ENCODE measurements at regions not wholly inside any gene's neighbourhood (a gene's known extent, or its start where the extent isn't known, plus 50 kb on each side); places are given as distances from the start of the nearest gene placed in this dataset.

- H3K4me2 ChIP-seq (ENCODE audit: low read depth, low read length) = no peak overlapping the region
- H3K56ac ChIP-seq (ENCODE audit: extremely low read depth, insufficient read depth, low read length) = no peak overlapping the region
- no peak for DNase-seq
- H4K20me1 ChIP-seq (ENCODE audit: insufficient read depth, low read length) = no peaks in the 10 kb centered on the region
- no peak overlapping the region for H3K14ac ChIP-seq (replicated peaks; ENCODE audit: low read depth, low read length)
- no peak overlapping the region for H2AFZ ChIP-seq (replicated peaks; ENCODE audit: low read length, poor library complexity)
- 20% methylated on average over 1 of the region's 3 CpGs; no CpG with 5 or more reads in 1 of the 2 experiments for WGBS, 2 experiments (ENCODE audit: extremely low coverage in 2 of 2, insufficient read length in 1 of 2)
- dilution Hi-C loops (cut with HindIII; ENCODE audit: low sequenced_read_pairs, unreplicated experiment) = no loop called here
- H2BK120ac ChIP-seq (ENCODE audit: low read depth, low read length) = no peak overlapping the region
- no peak overlapping the region for H2BK20ac ChIP-seq (ENCODE audit: low read depth, low read length)
- no peaks in the 10 kb centered on the region for H3K4me1 ChIP-seq (ENCODE audit: control insufficient read depth, insufficient read depth, low read length)
- no peak overlapping the region for H3K27ac ChIP-seq (ENCODE audit: insufficient read depth, low read length)
- H3K4ac ChIP-seq (ENCODE audit: low read depth, low read length) = no peak overlapping the region
- no peak overlapping the region for H3K23ac ChIP-seq (ENCODE audit: low read depth, low read length)
- no peak overlapping the region for H4K8ac ChIP-seq (ENCODE audit: low read depth in 2 of 2, low read length in 2 of 2)
- H3K9me1 ChIP-seq (ENCODE audit: insufficient read depth, low read length) = no peaks in the 10 kb centered on the region
- no peaks in the 10 kb centered on the region for H3K9me3 ChIP-seq (ENCODE audit: control insufficient read depth, insufficient read depth, low read length)
- H3K27me3 ChIP-seq (ENCODE audit: control insufficient read depth, insufficient read depth, low read length) = no peaks in the 10 kb centered on the region
- intact Hi-C loops (cut with micrococcal nuclease) = no loop called here
- ChIA-PET CTCF (interaction anchor here (0.9 kb wide), 1 partner anchor 8 kb away, joined by 3 read pairs; no protein-coding TSS in a partner anchor), POLR2A (ENCODE audit: unreplicated experiment) (no interaction called here)
- H2BK15ac ChIP-seq (ENCODE audit: low read depth, low read length) = no peak overlapping the region
- no peak overlapping the region for H2BK5ac ChIP-seq (ENCODE audit: low read depth, low read length, poor library complexity, severe bottlenecking)
- TF ChIP-seq CHD1 (IDR thresholded peaks at IDR 0.05; ENCODE audit: low read depth, low read length) = no peak
- TF ChIP-seq CEBPB (IDR thresholded peaks at IDR 0.05; ENCODE audit: low read depth, low read length) = no peak
- no peak for TF ChIP-seq ELK1 (IDR thresholded peaks at IDR 0.05; ENCODE audit: borderline replicate concordance, low read depth, low read length)
- TF ChIP-seq NFE2L2 (IDR thresholded peaks at IDR 0.05; ENCODE audit: low read depth, low read length) = no peak
- no peak for TF ChIP-seq POLR2A (IDR thresholded peaks at IDR 0.05; ENCODE audit: low read depth, low read length)
- no peak for TF ChIP-seq MXI1 (IDR thresholded peaks at IDR 0.05; ENCODE audit: borderline replicate concordance, low read depth, low read length)
- TF ChIP-seq RAD21 (IDR thresholded peaks at IDR 0.05; ENCODE audit: low read length) = no peak
- no peak for TF ChIP-seq BHLHE40 (IDR thresholded peaks at IDR 0.05; ENCODE audit: low read depth, low read length)
- no peak for TF ChIP-seq RFX5 (IDR thresholded peaks at IDR 0.05; ENCODE audit: low read depth, low read length)
- TF ChIP-seq MAZ (IDR thresholded peaks at IDR 0.05; ENCODE audit: borderline replicate concordance, low read depth, low read length) = no peak
- H4K91ac ChIP-seq (ENCODE audit: insufficient read depth, low read depth, low read length) = no peak overlapping the region
- H3K36me3 ChIP-seq (ENCODE audit: control insufficient read depth, insufficient read depth, low read length) = no peaks in the 10 kb centered on the region
- no peak overlapping the region for H3K18ac ChIP-seq (ENCODE audit: low read depth, low read length)
- in situ Hi-C loops (cut with MboI; ENCODE audit: low sequenced_read_pairs) = loop anchor here (25.0 kb wide), 1 partner anchor 1489 kb away; no protein-coding TSS in a partner anchor
- no peak overlapping the region for H2AK9ac ChIP-seq (replicated peaks; ENCODE audit: low read depth, low read length, poor library complexity)
- no TSS peak for BruUV-seq (replicated peaks)
- H3K4me3 ChIP-seq (ENCODE audit: insufficient read depth, low read depth, low read length) = no peak overlapping the region
- no peak overlapping the region for H3K9ac ChIP-seq (ENCODE audit: low read depth, low read length)
- H3K79me1 ChIP-seq (ENCODE audit: low read depth in 1 of 2, low read length in 2 of 2) = no peaks in the 10 kb centered on the region
- no peak overlapping the region for H2AK5ac ChIP-seq (ENCODE audit: low read depth, low read length)
- no peak for ATAC-seq (ENCODE audit: low read depth)
- no peak overlapping the region for H4K5ac ChIP-seq (ENCODE audit: low read depth, low read length)
These were observed 146.2 kb upstream of the MTPN start for GRCh38 chr7:136123352-136123751.
